ENCODE measurements at regions not wholly inside any gene's neighbourhood (a gene's known extent, or its start where the extent isn't known, plus 50 kb on each side); places are given as distances from the start of the nearest gene placed in this dataset.

DNA sequence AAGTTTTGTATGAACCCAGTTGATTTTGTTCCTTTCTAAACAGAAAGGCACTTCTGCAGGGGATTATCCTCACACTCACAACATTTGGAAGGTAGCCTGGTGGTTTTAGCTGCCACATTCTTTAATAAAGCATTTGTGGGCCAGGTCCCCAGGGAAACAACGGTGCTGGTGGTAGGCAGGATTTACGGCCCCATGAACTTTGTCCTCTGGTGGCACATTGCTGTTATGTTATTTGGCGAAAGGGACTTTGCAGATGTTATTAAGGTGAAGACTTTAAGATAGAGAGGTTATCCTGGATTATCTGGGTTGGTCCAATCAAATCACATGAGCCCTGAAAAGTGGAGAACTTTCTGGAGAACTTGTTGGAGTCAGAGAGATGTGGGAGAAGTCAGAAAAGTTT lies 86.3 kb upstream of the C9orf72 start:
- 73 to 74% methylated on average over 3 of the region's 3 CpGs for WGBS, 2 donors
- H3K4me3 ChIP-seq (replicated peaks in 1 of 3): no peak overlapping the region
- TF ChIP-seq, protein P1, sequence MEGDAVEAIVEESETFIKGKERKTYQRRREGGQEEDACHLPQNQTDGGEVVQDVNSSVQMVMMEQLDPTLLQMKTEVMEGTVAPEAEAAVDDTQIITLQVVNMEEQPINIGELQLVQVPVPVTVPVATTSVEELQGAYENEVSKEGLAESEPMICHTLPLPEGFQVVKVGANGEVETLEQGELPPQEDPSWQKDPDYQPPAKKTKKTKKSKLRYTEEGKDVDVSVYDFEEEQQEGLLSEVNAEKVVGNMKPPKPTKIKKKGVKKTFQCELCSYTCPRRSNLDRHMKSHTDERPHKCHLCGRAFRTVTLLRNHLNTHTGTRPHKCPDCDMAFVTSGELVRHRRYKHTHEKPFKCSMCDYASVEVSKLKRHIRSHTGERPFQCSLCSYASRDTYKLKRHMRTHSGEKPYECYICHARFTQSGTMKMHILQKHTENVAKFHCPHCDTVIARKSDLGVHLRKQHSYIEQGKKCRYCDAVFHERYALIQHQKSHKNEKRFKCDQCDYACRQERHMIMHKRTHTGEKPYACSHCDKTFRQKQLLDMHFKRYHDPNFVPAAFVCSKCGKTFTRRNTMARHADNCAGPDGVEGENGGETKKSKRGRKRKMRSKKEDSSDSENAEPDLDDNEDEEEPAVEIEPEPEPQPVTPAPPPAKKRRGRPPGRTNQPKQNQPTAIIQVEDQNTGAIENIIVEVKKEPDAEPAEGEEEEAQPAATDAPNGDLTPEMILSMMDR (IDR thresholded peaks at IDR 0.05): no peak
- no peak for TF ChIP-seq POLR2A (IDR thresholded peaks at IDR 0.05)
- no peak overlapping the region for H3K27ac ChIP-seq
- no peak for DNase-seq
- no peaks in the 10 kb centered on the region for H3K4me1 ChIP-seq
- H3K9me3 ChIP-seq: no peaks in the 10 kb centered on the region
- no peaks in the 10 kb centered on the region for H3K36me3 ChIP-seq
- no peaks in the 10 kb centered on the region for H3K27me3 ChIP-seq
- intact Hi-C loops (cut with DNase I): no loop called here

DNA sequence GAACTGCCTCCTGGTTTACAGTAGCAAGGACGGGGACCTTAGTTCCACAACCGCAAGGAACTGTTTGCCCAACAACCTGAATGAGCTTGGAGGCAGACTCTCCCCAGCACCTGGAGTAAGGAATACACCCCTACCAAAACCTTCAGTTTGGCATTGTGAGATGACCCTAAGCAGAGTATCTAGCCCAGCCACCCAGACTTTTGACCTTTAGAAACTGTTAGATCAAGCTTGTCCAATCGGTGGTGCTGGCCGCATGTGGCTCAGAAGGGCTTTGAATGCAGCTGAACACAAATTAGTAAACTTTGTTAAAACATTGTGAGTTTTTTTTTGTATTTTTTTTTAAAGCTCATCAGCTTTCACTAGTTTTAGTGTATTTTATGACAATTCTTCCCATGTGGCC lies 86.9 kb upstream of the C9orf72 start:
- WGBS, 2 donors: 80 to 89% methylated on average over 4 of the region's 4 CpGs
- no peak for DNase-seq
- intact Hi-C loops (cut with DNase I): no loop called here
- no peaks in the 10 kb centered on the region for H3K9me3 ChIP-seq
- no peaks in the 10 kb centered on the region for H3K36me3 ChIP-seq
- no peak overlapping the region for H3K4me3 ChIP-seq (replicated peaks in 1 of 3)
- H3K27ac ChIP-seq: no peak overlapping the region
- TF ChIP-seq, protein P1 (IDR thresholded peaks at IDR 0.05): no peak
- TF ChIP-seq POLR2A (IDR thresholded peaks at IDR 0.05): no peak
- no peaks in the 10 kb centered on the region for H3K4me1 ChIP-seq
- no peaks in the 10 kb centered on the region for H3K27me3 ChIP-seq

DNA sequence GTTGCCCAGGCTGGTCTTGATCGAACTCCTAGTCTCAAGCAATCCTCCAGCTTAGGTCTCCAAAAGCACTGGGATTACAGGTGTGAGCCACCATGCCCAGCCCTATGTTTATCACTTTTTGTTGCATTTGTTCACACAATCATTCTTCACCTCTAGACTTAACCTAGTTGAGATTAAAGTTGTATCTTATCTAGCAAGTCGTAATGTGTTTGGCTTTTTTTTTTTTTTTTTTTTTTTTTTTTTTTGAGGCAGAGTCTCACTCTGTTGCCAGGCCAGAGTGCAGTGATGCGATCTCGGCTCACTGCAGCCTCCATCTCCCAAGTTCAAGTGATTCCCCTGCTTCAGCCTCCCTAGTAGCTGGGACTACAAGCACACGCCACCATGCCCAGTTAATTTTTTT lies 90.2 kb upstream of the C9orf72 start:
- no peaks in the 10 kb centered on the region for H3K9me3 ChIP-seq
- H3K4me3 ChIP-seq (replicated peaks in 1 of 3): no peak overlapping the region
- no peak overlapping the region for H3K27ac ChIP-seq
- DNase-seq: no peak
- 93% methylated on average over 5 of the region's 5 CpGs for WGBS, 2 donors
- intact Hi-C loops (cut with DNase I): no loop called here
- no peaks in the 10 kb centered on the region for H3K36me3 ChIP-seq
- TF ChIP-seq POLR2A (IDR thresholded peaks at IDR 0.05): no peak
- TF ChIP-seq, protein P1 (IDR thresholded peaks at IDR 0.05): no peak
- H3K4me1 ChIP-seq: no peaks in the 10 kb centered on the region
- H3K27me3 ChIP-seq: no peaks in the 10 kb centered on the region

DNA sequence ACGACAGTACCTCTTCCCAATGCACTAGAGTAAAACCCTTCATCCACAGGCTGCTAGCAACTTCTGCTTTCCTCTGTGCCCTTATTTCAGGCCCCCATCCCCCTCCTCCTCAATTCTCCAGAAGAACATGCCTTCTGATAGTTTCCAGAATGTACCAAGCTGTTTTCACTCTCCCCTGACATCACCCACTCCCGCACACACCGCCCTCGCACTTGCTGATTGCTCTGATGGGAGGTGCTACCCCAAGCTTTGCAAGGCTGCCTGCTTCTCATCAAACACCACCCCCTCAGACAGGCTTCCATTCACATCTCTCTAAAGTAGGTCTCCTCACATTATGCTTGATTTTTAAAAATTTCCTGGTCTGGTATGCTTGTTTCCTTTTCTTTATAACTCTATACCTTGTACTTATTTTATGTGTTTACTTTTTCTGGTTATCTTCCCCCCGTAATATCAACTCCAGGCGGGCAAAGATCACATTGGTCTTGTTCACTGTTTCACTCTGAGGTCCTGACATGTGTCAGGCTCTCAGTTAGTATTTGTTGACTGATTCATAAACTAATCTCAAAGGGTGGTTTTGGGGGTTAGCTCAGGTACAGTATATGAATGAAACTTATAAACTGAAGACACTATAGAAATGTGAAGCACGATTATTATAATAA lies 91.0 kb upstream of the C9orf72 start:
- no peak for DNase-seq
- intact Hi-C loops (cut with DNase I): no loop called here
- WGBS, 2 donors: 70 to 84% methylated on average over 7 of the region's 7 CpGs

DNA sequence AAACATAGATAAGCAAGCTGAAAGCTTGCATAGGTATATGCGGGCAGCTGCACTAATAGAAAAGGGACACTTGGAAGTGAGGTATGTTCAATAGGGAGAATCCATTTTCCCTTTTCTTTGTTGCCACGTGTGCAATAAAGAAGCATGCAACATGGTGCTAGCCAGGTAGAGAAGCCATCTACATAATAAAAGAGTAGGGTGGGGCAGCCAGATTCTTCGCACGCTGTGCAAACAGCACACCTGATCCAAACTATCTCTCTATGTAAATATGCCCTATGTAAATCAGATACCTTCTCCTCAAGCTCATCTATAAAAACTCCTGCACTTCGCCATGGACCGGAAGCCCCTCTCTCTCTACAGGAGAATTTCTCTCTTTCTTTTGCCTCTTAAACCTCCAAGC lies 91.9 kb upstream of the C9orf72 start:
- Histone ChIP-seq H3K4me1 (no peaks in the 10 kb centered on the region), H3K27ac (no peak overlapping the region), H3K36me3 (no peaks in the 10 kb centered on the region), H3K27me3 (no peaks in the 10 kb centered on the region), H3K4me3 (replicated peaks in 1 of 3) (no peak overlapping the region), H3K9me3 (no peaks in the 10 kb centered on the region)
- WGBS, 2 donors: 81 to 82% methylated on average over 6 of the region's 6 CpGs
- DNase-seq: no peak
- intact Hi-C loops (cut with DNase I): no loop called here
- TF ChIP-seq, protein P1 (IDR thresholded peaks at IDR 0.05): no peak
- no peak for TF ChIP-seq POLR2A (IDR thresholded peaks at IDR 0.05)

More for the DNA sequence above, 91.0 kb upstream of the C9orf72 start:
- Histone ChIP-seq H3K4me3 (replicated peaks in 1 of 3) (no peak overlapping the region), H3K27ac (no peak overlapping the region), H3K4me1 (no peaks in the 10 kb centered on the region), H3K36me3 (no peaks in the 10 kb centered on the region), H3K27me3 (no peaks in the 10 kb centered on the region), H3K9me3 (no peaks in the 10 kb centered on the region)
- TF ChIP-seq, protein P1 (IDR thresholded peaks at IDR 0.05): no peak
- TF ChIP-seq POLR2A (IDR thresholded peaks at IDR 0.05): no peak

Measured in thyroid gland (tissue), 4 donors.